ENCODE measurements at regions not wholly inside any gene's neighbourhood (a gene's known extent, or its start where the extent isn't known, plus 50 kb on each side); places are given as distances from the start of the nearest gene placed in this dataset.

GRCh38 chr13:26909477-26909876 is 148.9 kb upstream of the GPR12 start:
- no peak overlapping the region for H3K27ac ChIP-seq
- no peaks in the 10 kb centered on the region for H3K4me1 ChIP-seq
- no peaks in the 10 kb centered on the region for H3K36me3 ChIP-seq
- no peaks in the 10 kb centered on the region for H3K9me3 ChIP-seq
- no peak for DNase-seq
- no peak overlapping the region for H3K4me3 ChIP-seq
- H3K27me3 ChIP-seq, result no peaks in the 10 kb centered on the region
- TF ChIP-seq POLR2A (IDR thresholded peaks at IDR 0.05) (no peak), CTCF (IDR thresholded peaks at IDR 0.05) (no peak)

GRCh38 chr13:26908126-26908525 is 147.5 kb upstream of the GPR12 start:
- H3K36me3 ChIP-seq, result no peaks in the 10 kb centered on the region
- no peak overlapping the region for H3K4me3 ChIP-seq
- TF ChIP-seq CTCF (IDR thresholded peaks at IDR 0.05) (no peak), POLR2A (IDR thresholded peaks at IDR 0.05) (no peak)
- no peaks in the 10 kb centered on the region for H3K4me1 ChIP-seq
- no peak for DNase-seq
- no peak overlapping the region for H3K27ac ChIP-seq
- no peaks in the 10 kb centered on the region for H3K27me3 ChIP-seq
- no peaks in the 10 kb centered on the region for H3K9me3 ChIP-seq

- H3K4me1 ChIP-seq, result no peaks in the 10 kb centered on the region
- DNase-seq, result no peak
- no peak overlapping the region for H3K4me3 ChIP-seq
- H3K36me3 ChIP-seq, result no peaks in the 10 kb centered on the region
- H3K27me3 ChIP-seq, result no peaks in the 10 kb centered on the region
- no peak for TF ChIP-seq CTCF (IDR thresholded peaks at IDR 0.05)
- no peak for TF ChIP-seq POLR2A (IDR thresholded peaks at IDR 0.05)
- H3K27ac ChIP-seq, result no peak overlapping the region
- no peaks in the 10 kb centered on the region for H3K9me3 ChIP-seq
Measured at GRCh38 chr13:26899202-26899601, 138.6 kb upstream of the GPR12 start.

- Histone ChIP-seq H3K27me3 (no peaks in the 10 kb centered on the region), H3K27ac (no peak overlapping the region), H3K36me3 (no peaks in the 10 kb centered on the region), H3K4me1 (no peaks in the 10 kb centered on the region), H3K4me3 (no peak overlapping the region), H3K9me3 (no peaks in the 10 kb centered on the region)
- DNase-seq, result no peak
- TF ChIP-seq CTCF (IDR thresholded peaks at IDR 0.05) (no peak), POLR2A (IDR thresholded peaks at IDR 0.05) (no peak)
Measured at GRCh38 chr13:26897706-26898550, 137.3 kb upstream of the GPR12 start.

GRCh38 chr13:26896986-26897668 is 136.5 kb upstream of the GPR12 start:
- no peaks in the 10 kb centered on the region for H3K36me3 ChIP-seq
- no peak overlapping the region for H3K4me3 ChIP-seq
- TF ChIP-seq POLR2A (IDR thresholded peaks at IDR 0.05), result no peak
- no peak for TF ChIP-seq CTCF (IDR thresholded peaks at IDR 0.05)
- no peak overlapping the region for H3K27ac ChIP-seq
- no peaks in the 10 kb centered on the region for H3K4me1 ChIP-seq
- no peak for DNase-seq
- H3K27me3 ChIP-seq, result no peaks in the 10 kb centered on the region
- no peaks in the 10 kb centered on the region for H3K9me3 ChIP-seq

All from Peyer's patch (tissue), 4 donors.